ENCODE measurements at regions not wholly inside any gene's neighbourhood (a gene's known extent, or its start where the extent isn't known, plus 50 kb on each side); places are given as distances from the start of the nearest gene placed in this dataset.

GRCh38 chr10:36026081-36026480 lies 384.0 kb upstream of the FZD8 start:
- ATAC-seq (ENCODE audit: low read depth in 2 of 2) (no peak), DNase-seq (no peak)
- peaks cover 4% of the 10 kb centered on the region for H3K27me3 Mint-ChIP-seq
- H3K27ac ChIP-seq (ENCODE audit: insufficient read depth, low read length, poor library complexity, severe bottlenecking) = no peak overlapping the region
- H3K4me1 ChIP-seq (ENCODE audit: control insufficient read depth, insufficient read depth, low read length, poor library complexity, severe bottlenecking) = no peaks in the 10 kb centered on the region
- no peak overlapping the region for H3K27ac Mint-ChIP-seq
- no peaks in the 10 kb centered on the region for H3K36me3 ChIP-seq (ENCODE audit: control insufficient read depth, insufficient read depth, low read length)
- H3K4me3 Mint-ChIP-seq = no peak overlapping the region
- H3K27me3 ChIP-seq (ENCODE audit: control insufficient read depth, insufficient read depth, low read length) = no peaks in the 10 kb centered on the region
- H3K9me3 ChIP-seq (ENCODE audit: control insufficient read depth in 2 of 2, low read length in 2 of 2) = no peaks in the 10 kb centered on the region
- no peaks in the 10 kb centered on the region for H3K36me3 Mint-ChIP-seq
- peaks cover 0 to 18% (median 8%) of the 10 kb centered on the region in 7 donors for H3K9me3 Mint-ChIP-seq
- no peaks in the 10 kb centered on the region for H3K4me1 Mint-ChIP-seq
- no peak overlapping the region for H3K4me3 ChIP-seq (ENCODE audit: low read depth, low read length)

- Histone ChIP-seq H3K36me3 (ENCODE audit: control insufficient read depth, insufficient read depth, low read length) (no peaks in the 10 kb centered on the region), H3K4me1 (ENCODE audit: control insufficient read depth, insufficient read depth, low read length, poor library complexity, severe bottlenecking) (no peaks in the 10 kb centered on the region), H3K27ac (ENCODE audit: insufficient read depth, low read length, poor library complexity, severe bottlenecking) (no peak overlapping the region), H3K4me3 (ENCODE audit: low read depth, low read length) (no peak overlapping the region), H3K9me3 (ENCODE audit: control insufficient read depth in 2 of 2, low read length in 2 of 2) (no peaks in the 10 kb centered on the region), H3K27me3 (ENCODE audit: control insufficient read depth, insufficient read depth, low read length) (no peaks in the 10 kb centered on the region)
- H3K36me3 Mint-ChIP-seq = no peaks in the 10 kb centered on the region
- no peaks in the 10 kb centered on the region for H3K27me3 Mint-ChIP-seq
- ATAC-seq (ENCODE audit: low read depth in 2 of 2) (no peak), DNase-seq (no peak)
- no peaks in the 10 kb centered on the region for H3K4me1 Mint-ChIP-seq
- no peak overlapping the region for H3K4me3 Mint-ChIP-seq
- no peak overlapping the region for H3K27ac Mint-ChIP-seq
- H3K9me3 Mint-ChIP-seq = peaks cover 1 to 18% (median 4%) of the 10 kb centered on the region in 7 donors
Observed at GRCh38 chr10:36023939-36024338, 381.8 kb upstream of the FZD8 start.

GRCh38 chr10:36021096-36021495 lies 379.0 kb upstream of the FZD8 start:
- Histone ChIP-seq H3K36me3 (ENCODE audit: control insufficient read depth, insufficient read depth, low read length) (no peaks in the 10 kb centered on the region), H3K27me3 (ENCODE audit: control insufficient read depth, insufficient read depth, low read length) (no peaks in the 10 kb centered on the region), H3K4me3 (ENCODE audit: low read depth, low read length) (no peak overlapping the region), H3K9me3 (ENCODE audit: control insufficient read depth in 2 of 2, low read length in 2 of 2) (no peaks in the 10 kb centered on the region), H3K27ac (ENCODE audit: insufficient read depth, low read length, poor library complexity, severe bottlenecking) (no peak overlapping the region), H3K4me1 (ENCODE audit: control insufficient read depth, insufficient read depth, low read length, poor library complexity, severe bottlenecking) (no peaks in the 10 kb centered on the region)
- H3K36me3 Mint-ChIP-seq = no peaks in the 10 kb centered on the region
- DNase-seq = no peak
- no peak overlapping the region for H3K4me3 Mint-ChIP-seq
- H3K27me3 Mint-ChIP-seq = no peaks in the 10 kb centered on the region
- no peaks in the 10 kb centered on the region for H3K4me1 Mint-ChIP-seq
- peaks cover 0 to 8% (median 2%) of the 10 kb centered on the region in 7 donors for H3K9me3 Mint-ChIP-seq
- H3K27ac Mint-ChIP-seq = no peak overlapping the region
- no peak for ATAC-seq (ENCODE audit: low read depth in 2 of 2)

DNA sequence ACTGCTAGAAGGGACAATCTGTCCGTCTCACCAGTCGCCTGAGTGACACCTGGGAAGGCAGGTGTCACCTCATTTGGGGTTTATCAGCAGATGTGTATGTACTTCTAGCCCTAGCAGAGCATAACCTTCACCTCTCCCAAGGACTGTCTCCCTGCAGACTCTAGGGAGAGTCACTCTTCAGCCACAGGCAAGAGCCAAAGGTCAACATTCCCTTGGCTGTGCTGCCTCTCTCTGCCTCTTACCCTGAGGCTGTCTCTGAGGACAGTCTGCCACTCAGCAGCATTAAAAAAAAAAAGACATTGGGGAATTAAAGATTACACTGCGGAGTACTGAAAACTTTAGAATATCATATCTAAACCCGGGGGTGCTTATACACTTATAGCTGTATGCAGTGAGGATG lies 377.7 kb upstream of the FZD8 start:
- Mint-ChIP-seq H3K9me3 (peaks cover 0 to 10% (median 3%) of the 10 kb centered on the region in 7 donors), H3K36me3 (no peaks in the 10 kb centered on the region), H3K27me3 (no peaks in the 10 kb centered on the region), H3K27ac (no peak overlapping the region), H3K4me1 (no peaks in the 10 kb centered on the region), H3K4me3 (no peak overlapping the region)
- ATAC-seq (ENCODE audit: low read depth in 2 of 2) (no peak), DNase-seq (no peak)
- Histone ChIP-seq H3K27me3 (ENCODE audit: control insufficient read depth, insufficient read depth, low read length) (no peaks in the 10 kb centered on the region), H3K36me3 (ENCODE audit: control insufficient read depth, insufficient read depth, low read length) (no peaks in the 10 kb centered on the region), H3K9me3 (ENCODE audit: control insufficient read depth in 2 of 2, low read length in 2 of 2) (no peaks in the 10 kb centered on the region), H3K27ac (ENCODE audit: insufficient read depth, low read length, poor library complexity, severe bottlenecking) (no peak overlapping the region), H3K4me1 (ENCODE audit: control insufficient read depth, insufficient read depth, low read length, poor library complexity, severe bottlenecking) (no peaks in the 10 kb centered on the region), H3K4me3 (ENCODE audit: low read depth, low read length) (no peak overlapping the region)

DNA sequence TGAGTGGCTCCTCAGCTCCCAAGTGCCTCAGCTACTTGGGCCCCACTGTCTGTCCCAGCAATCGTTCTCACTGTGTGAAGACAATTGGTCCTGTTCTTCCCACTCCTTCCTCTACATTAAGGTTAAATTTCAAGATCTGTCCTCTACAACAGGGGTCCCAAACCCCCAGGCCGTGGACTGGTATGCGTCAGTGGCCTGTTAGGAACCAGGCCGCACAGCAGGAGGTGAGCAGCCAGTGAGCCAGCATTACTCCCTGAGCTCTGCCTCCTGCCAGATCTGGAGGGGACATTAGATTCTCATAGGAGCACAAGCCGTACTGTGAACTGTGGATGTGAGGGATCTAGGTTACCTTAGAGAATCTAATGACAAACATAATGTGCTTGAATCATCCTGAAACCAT lies 376.9 kb upstream of the FZD8 start:
- no peak overlapping the region for H3K27ac ChIP-seq (ENCODE audit: insufficient read depth, low read length, poor library complexity, severe bottlenecking)
- no peak overlapping the region for H3K4me3 ChIP-seq (ENCODE audit: low read depth, low read length)
- no peaks in the 10 kb centered on the region for H3K27me3 ChIP-seq (ENCODE audit: control insufficient read depth, insufficient read depth, low read length)
- Mint-ChIP-seq H3K36me3 (no peaks in the 10 kb centered on the region), H3K4me1 (no peaks in the 10 kb centered on the region), H3K27me3 (no peaks in the 10 kb centered on the region), H3K27ac (no peak overlapping the region), H3K4me3 (no peak overlapping the region), H3K9me3 (peaks cover 0 to 10% (median 4%) of the 10 kb centered on the region in 7 donors)
- no peak for ATAC-seq (ENCODE audit: low read depth in 2 of 2)
- H3K4me1 ChIP-seq (ENCODE audit: control insufficient read depth, insufficient read depth, low read length, poor library complexity, severe bottlenecking) = no peaks in the 10 kb centered on the region
- H3K9me3 ChIP-seq (ENCODE audit: control insufficient read depth in 2 of 2, low read length in 2 of 2) = no peaks in the 10 kb centered on the region
- no peaks in the 10 kb centered on the region for H3K36me3 ChIP-seq (ENCODE audit: control insufficient read depth, insufficient read depth, low read length)
- DNase-seq = no peak

DNA sequence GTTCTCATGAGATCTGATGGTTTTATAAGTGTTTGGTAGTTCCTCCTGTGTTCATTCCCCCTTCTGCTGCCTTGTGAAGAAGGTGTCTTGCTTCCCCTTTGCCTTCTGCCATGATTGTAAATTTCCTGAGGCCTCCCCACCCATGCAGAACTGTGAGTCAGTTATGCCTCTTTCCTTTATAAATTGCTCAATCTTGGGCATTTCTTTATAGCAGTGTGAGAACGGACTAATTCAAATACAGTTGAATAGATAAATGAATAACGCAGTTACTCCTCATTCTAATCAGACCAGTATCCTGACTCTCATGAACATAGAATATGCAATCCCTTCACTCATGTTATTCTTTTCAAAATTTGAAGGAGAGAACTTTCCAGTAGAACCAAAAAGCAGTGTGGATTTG lies 375.0 kb upstream of the FZD8 start:
- Mint-ChIP-seq H3K27ac (no peak overlapping the region), H3K36me3 (no peaks in the 10 kb centered on the region), H3K9me3 (peaks cover 0 to 10% (median 2%) of the 10 kb centered on the region in 7 donors), H3K4me1 (no peaks in the 10 kb centered on the region), H3K27me3 (no peaks in the 10 kb centered on the region), H3K4me3 (no peak overlapping the region)
- ATAC-seq (ENCODE audit: low read depth in 2 of 2) (no peak), DNase-seq (no peak)
- Histone ChIP-seq H3K27me3 (ENCODE audit: control insufficient read depth, insufficient read depth, low read length) (no peaks in the 10 kb centered on the region), H3K4me3 (ENCODE audit: low read depth, low read length) (no peak overlapping the region), H3K4me1 (ENCODE audit: control insufficient read depth, insufficient read depth, low read length, poor library complexity, severe bottlenecking) (no peaks in the 10 kb centered on the region), H3K9me3 (ENCODE audit: control insufficient read depth in 2 of 2, low read length in 2 of 2) (no peaks in the 10 kb centered on the region), H3K36me3 (ENCODE audit: control insufficient read depth, insufficient read depth, low read length) (no peaks in the 10 kb centered on the region), H3K27ac (ENCODE audit: insufficient read depth, low read length, poor library complexity, severe bottlenecking) (no peak overlapping the region)

DNA sequence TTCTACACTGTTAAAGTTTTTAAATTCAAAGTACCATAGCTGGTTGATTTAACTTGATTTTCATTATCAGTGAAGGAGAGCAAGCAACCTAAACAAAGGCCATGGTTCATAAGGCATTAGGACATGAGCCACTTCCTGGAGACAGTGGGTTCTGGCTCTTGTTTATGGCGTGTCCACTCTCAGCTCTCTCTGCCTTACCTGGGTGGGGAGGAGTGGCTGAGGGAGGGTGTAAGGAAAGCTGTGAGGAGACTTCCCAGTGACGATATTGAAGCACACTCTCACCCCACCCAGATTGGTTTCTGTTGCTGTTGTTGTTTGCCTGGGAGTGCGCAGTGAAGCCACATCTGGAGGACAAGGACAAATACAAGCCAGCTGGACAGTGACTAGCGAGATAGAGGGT lies 365.3 kb upstream of the FZD8 start:
- H3K9me3 Mint-ChIP-seq = peaks cover 0 to 10% (median 5%) of the 10 kb centered on the region in 7 donors
- no peaks in the 10 kb centered on the region for H3K27me3 ChIP-seq (ENCODE audit: control insufficient read depth, insufficient read depth, low read length)
- no peak overlapping the region for H3K4me3 Mint-ChIP-seq
- no peaks in the 10 kb centered on the region for H3K27me3 Mint-ChIP-seq
- DNase-seq = no peak
- H3K4me3 ChIP-seq (ENCODE audit: low read depth, low read length) = no peak overlapping the region
- H3K36me3 ChIP-seq (ENCODE audit: control insufficient read depth, insufficient read depth, low read length) = no peaks in the 10 kb centered on the region
- H3K36me3 Mint-ChIP-seq = no peaks in the 10 kb centered on the region
- H3K27ac ChIP-seq (ENCODE audit: insufficient read depth, low read length, poor library complexity, severe bottlenecking) = no peak overlapping the region
- no peaks in the 10 kb centered on the region for H3K4me1 Mint-ChIP-seq
- H3K9me3 ChIP-seq (ENCODE audit: control insufficient read depth in 2 of 2, low read length in 2 of 2) = peaks cover 0 to 3% of the 10 kb centered on the region in 2 experiments
- H3K4me1 ChIP-seq (ENCODE audit: control insufficient read depth, insufficient read depth, low read length, poor library complexity, severe bottlenecking) = no peaks in the 10 kb centered on the region
- H3K27ac Mint-ChIP-seq = no peak overlapping the region
- ATAC-seq (ENCODE audit: low read depth in 2 of 2) = no peak

DNA sequence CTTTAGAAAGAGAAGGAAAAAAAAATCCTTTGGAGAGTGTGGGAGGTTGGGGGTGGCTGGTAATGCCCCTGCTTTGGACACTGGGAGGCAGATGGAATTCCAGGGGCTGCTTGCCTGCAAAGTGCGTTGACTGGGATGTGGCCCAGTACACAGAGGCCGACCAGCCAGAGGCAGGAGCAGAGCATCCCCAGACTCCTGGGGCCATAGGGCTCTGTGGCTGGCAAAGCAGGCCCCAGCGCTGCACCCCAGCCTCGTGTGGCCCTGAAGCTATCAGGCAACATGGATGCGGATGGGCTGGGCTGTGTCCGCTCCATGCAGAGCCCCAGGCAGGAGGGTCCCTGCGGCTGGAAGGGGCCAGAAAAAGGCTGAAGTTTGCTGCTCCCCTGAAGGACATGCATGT lies 361.6 kb upstream of the FZD8 start:
- Histone ChIP-seq H3K9me3 (ENCODE audit: control insufficient read depth in 2 of 2, low read length in 2 of 2) (peaks cover 0 to 3% of the 10 kb centered on the region in 2 experiments), H3K4me3 (ENCODE audit: low read depth, low read length) (no peak overlapping the region), H3K27ac (ENCODE audit: insufficient read depth, low read length, poor library complexity, severe bottlenecking) (no peak overlapping the region), H3K4me1 (ENCODE audit: control insufficient read depth, insufficient read depth, low read length, poor library complexity, severe bottlenecking) (no peaks in the 10 kb centered on the region), H3K36me3 (ENCODE audit: control insufficient read depth, insufficient read depth, low read length) (no peaks in the 10 kb centered on the region), H3K27me3 (ENCODE audit: control insufficient read depth, insufficient read depth, low read length) (no peaks in the 10 kb centered on the region)
- Mint-ChIP-seq H3K9me3 (peaks cover 0 to 13% (median 5%) of the 10 kb centered on the region in 7 donors), H3K4me3 (no peak overlapping the region), H3K27me3 (no peaks in the 10 kb centered on the region), H3K36me3 (no peaks in the 10 kb centered on the region), H3K27ac (peak overlapping the region in 1 of 3 donors; percentile 60), H3K4me1 (no peaks in the 10 kb centered on the region)
- ATAC-seq (ENCODE audit: low read depth in 2 of 2) (no peak), DNase-seq (no peak)
